ENCODE measurements at regions not wholly inside any gene's neighbourhood (a gene's known extent, or its start where the extent isn't known, plus 50 kb on each side); places are given as distances from the start of the nearest gene placed in this dataset.

DNA sequence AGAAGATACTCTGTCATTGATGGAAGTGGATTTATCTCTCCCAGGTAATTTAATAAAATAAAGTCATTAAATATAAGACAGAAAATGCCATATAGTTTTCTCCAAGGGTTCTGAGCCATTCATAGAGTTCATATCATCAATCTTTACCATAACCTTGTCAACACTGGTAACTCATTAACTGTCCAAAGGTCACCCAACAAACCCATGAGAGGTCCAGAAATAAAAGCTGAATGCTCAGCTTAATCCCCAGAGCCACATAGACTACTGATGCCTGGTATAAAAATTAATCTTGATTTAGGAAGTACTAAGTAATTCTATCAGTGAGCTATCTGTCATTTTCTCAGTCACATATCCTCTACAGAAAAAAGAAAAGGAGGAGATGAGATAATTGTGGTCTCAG is 903.0 kb upstream of the DDX18 start:
- Histone ChIP-seq H3K4me3 (ENCODE audit: low read length in 2 of 2) (no peak overlapping the region), H3K9me3 (ENCODE audit: control insufficient read depth, low read length) (no peaks in the 10 kb centered on the region), H3K27me3 (ENCODE audit: control insufficient read depth in 1 of 2, insufficient read depth in 2 of 2, low read length in 1 of 2) (no peaks in the 10 kb centered on the region), H3K27ac (ENCODE audit: low read depth in 1 of 2, low read length in 2 of 2) (no peak overlapping the region), H3K4me1 (ENCODE audit: control insufficient read depth in 1 of 2, insufficient read depth in 2 of 2, low read length in 2 of 2) (no peaks in the 10 kb centered on the region), H3K36me3 (ENCODE audit: control insufficient read depth in 1 of 2, insufficient read depth in 2 of 2, low read length in 1 of 2) (no peaks in the 10 kb centered on the region)
- DNase-seq, result no peak
- no peak for ATAC-seq (ENCODE audit: low FRiP score)
- intact Hi-C loops (cut with DNase I), result no loop called here

DNA sequence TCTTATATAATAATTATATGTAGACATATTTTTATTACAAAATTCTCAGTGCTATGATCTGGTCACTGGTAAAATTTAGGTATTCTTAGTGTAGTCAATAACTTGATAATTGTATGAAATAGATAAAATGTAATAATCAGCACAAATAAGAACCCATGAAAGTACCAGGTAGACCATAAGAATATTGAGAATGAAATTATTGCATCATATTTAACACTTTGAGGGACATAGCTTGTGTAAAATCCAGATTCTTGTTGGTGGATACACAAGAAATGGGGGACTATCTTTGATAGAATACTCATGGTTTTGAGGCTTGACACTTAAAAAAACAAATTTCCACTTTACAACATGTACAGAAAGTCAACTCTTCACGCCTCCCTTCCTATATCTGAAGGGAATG is 898.8 kb upstream of the DDX18 start:
- no peak for DNase-seq
- intact Hi-C loops (cut with DNase I), result no loop called here
- H3K4me1 ChIP-seq (ENCODE audit: control insufficient read depth in 1 of 2, insufficient read depth in 2 of 2, low read length in 2 of 2), result no peaks in the 10 kb centered on the region
- no peaks in the 10 kb centered on the region for H3K36me3 ChIP-seq (ENCODE audit: control insufficient read depth in 1 of 2, insufficient read depth in 2 of 2, low read length in 1 of 2)
- H3K4me3 ChIP-seq (ENCODE audit: low read length in 2 of 2), result no peak overlapping the region
- H3K27me3 ChIP-seq (ENCODE audit: control insufficient read depth in 1 of 2, insufficient read depth in 2 of 2, low read length in 1 of 2), result no peaks in the 10 kb centered on the region
- WGBS, 2 donors, result 69 to 70% methylated on average over 1 of the region's 1 CpG
- ATAC-seq (ENCODE audit: low FRiP score), result no peak
- no peaks in the 10 kb centered on the region for H3K9me3 ChIP-seq (ENCODE audit: control insufficient read depth, low read length)
- H3K27ac ChIP-seq (ENCODE audit: low read depth in 1 of 2, low read length in 2 of 2), result no peak overlapping the region

DNA sequence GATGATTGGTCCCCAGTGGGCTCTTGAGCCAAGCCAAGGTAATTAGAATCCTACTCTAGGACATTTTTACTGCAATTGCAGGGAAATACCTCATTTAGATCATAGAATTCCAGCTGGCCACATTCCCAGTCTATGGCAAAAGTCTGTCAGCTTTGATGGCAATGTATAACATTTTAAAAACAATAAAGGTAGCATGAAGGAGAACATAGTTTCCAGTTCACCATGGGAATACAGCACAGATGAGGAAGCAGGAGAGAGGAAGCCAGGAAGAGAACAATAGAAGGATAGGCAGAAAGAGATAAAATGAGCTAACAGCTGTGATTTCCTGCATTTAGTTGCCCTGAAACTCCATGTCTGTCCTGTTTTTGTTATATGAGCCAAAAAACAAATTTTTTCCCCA is 897.3 kb upstream of the DDX18 start:
- no peak overlapping the region for H3K27ac ChIP-seq (ENCODE audit: low read depth in 1 of 2, low read length in 2 of 2)
- intact Hi-C loops (cut with DNase I), result no loop called here

DNA sequence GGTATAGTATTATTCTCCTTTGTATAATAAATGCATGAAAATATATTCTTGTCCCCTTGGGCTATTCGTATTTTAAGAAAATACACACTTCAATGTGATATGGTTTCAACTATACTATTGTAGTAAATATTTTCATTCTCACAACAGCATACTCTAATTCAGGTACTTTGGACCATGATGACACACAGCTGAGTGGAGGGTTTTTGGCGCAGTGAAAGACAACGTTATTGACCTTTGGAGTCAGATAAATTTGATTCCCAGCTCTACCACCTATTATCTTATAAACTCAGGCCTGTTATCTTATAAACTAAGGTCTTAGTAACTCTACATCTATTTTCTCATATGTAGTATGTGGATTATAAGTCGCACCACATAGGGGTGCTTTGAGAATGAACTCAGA is 895.9 kb upstream of the DDX18 start:
- Histone ChIP-seq H3K27me3 (ENCODE audit: control insufficient read depth in 1 of 2, insufficient read depth in 2 of 2, low read length in 1 of 2) (no peaks in the 10 kb centered on the region), H3K4me1 (ENCODE audit: control insufficient read depth in 1 of 2, insufficient read depth in 2 of 2, low read length in 2 of 2) (no peaks in the 10 kb centered on the region), H3K9me3 (ENCODE audit: control insufficient read depth, low read length) (no peaks in the 10 kb centered on the region), H3K4me3 (ENCODE audit: low read length in 2 of 2) (no peak overlapping the region), H3K27ac (ENCODE audit: low read depth in 1 of 2, low read length in 2 of 2) (no peak overlapping the region), H3K36me3 (ENCODE audit: control insufficient read depth in 1 of 2, insufficient read depth in 2 of 2, low read length in 1 of 2) (no peaks in the 10 kb centered on the region)
- 82 to 85% methylated on average over 4 of the region's 4 CpGs for WGBS, 2 donors
- ATAC-seq (ENCODE audit: low FRiP score) (no peak), DNase-seq (no peak)
- intact Hi-C loops (cut with DNase I), result no loop called here

More for the DNA sequence above, 897.3 kb upstream of the DDX18 start:
- Histone ChIP-seq H3K27me3 (ENCODE audit: control insufficient read depth in 1 of 2, insufficient read depth in 2 of 2, low read length in 1 of 2) (no peaks in the 10 kb centered on the region), H3K4me1 (ENCODE audit: control insufficient read depth in 1 of 2, insufficient read depth in 2 of 2, low read length in 2 of 2) (no peaks in the 10 kb centered on the region), H3K9me3 (ENCODE audit: control insufficient read depth, low read length) (no peaks in the 10 kb centered on the region), H3K4me3 (ENCODE audit: low read length in 2 of 2) (no peak overlapping the region), H3K36me3 (ENCODE audit: control insufficient read depth in 1 of 2, insufficient read depth in 2 of 2, low read length in 1 of 2) (no peaks in the 10 kb centered on the region)
- ATAC-seq (ENCODE audit: low FRiP score) (no peak), DNase-seq (no peak)

DNA sequence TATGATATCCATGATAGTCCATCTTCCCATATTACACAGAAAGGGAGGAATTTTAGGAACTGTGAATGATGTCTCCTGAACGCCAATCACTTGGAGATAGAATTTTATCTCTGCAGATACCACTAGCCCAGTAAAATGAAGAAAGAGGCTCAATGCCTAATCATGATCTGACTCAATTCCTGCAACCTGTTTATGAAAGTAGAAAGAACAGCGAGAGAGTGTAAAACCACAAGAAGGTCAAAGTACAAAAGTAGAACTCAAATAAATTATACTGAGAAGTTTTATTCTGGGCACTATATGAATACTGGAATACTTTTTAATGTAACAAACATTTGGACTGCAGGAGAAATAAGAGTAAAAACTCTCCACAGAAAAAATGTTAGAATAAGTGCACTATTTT is 892.1 kb upstream of the DDX18 start:
- Histone ChIP-seq H3K4me1 (ENCODE audit: control insufficient read depth in 1 of 2, insufficient read depth in 2 of 2, low read length in 2 of 2) (no peaks in the 10 kb centered on the region), H3K36me3 (ENCODE audit: control insufficient read depth in 1 of 2, insufficient read depth in 2 of 2, low read length in 1 of 2) (no peaks in the 10 kb centered on the region), H3K4me3 (ENCODE audit: low read length in 2 of 2) (no peak overlapping the region), H3K27ac (ENCODE audit: low read depth in 1 of 2, low read length in 2 of 2) (no peak overlapping the region), H3K9me3 (ENCODE audit: control insufficient read depth, low read length) (no peaks in the 10 kb centered on the region), H3K27me3 (ENCODE audit: control insufficient read depth in 1 of 2, insufficient read depth in 2 of 2, low read length in 1 of 2) (peaks cover 0 to 1% of the 10 kb centered on the region in 2 donors)
- DNase-seq (no peak), ATAC-seq (ENCODE audit: low FRiP score) (no peak)
- intact Hi-C loops (cut with DNase I), result no loop called here
- 64 to 71% methylated on average over 2 of the region's 2 CpGs for WGBS, 2 donors

DNA sequence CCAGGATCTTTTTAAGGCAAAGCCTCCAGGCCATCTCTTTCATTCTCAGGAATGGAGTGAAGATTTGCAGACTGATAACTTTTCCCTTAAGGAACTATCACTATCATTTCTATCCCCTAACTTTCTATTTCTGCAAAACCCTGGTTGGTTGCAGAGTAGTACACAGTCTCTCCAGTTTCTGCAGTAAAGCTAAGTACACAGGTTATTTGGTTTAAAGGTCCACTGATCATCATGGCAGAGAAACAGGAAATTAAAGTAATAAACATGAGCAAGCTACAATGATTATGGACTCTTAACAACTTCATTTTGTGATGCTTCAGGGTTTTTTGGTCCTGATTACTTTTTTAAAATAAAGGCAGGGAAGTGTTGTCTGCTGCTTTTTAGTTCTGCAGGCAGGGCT is 890.0 kb upstream of the DDX18 start:
- no peak for ATAC-seq (ENCODE audit: low FRiP score)
- no peak for DNase-seq
- Histone ChIP-seq H3K27ac (ENCODE audit: low read depth in 1 of 2, low read length in 2 of 2) (no peak overlapping the region), H3K4me3 (ENCODE audit: low read length in 2 of 2) (no peak overlapping the region), H3K4me1 (ENCODE audit: control insufficient read depth in 1 of 2, insufficient read depth in 2 of 2, low read length in 2 of 2) (no peaks in the 10 kb centered on the region), H3K36me3 (ENCODE audit: control insufficient read depth in 1 of 2, insufficient read depth in 2 of 2, low read length in 1 of 2) (no peaks in the 10 kb centered on the region), H3K27me3 (ENCODE audit: control insufficient read depth in 1 of 2, insufficient read depth in 2 of 2, low read length in 1 of 2) (peaks cover 0 to 1% of the 10 kb centered on the region in 2 donors), H3K9me3 (ENCODE audit: control insufficient read depth, low read length) (no peaks in the 10 kb centered on the region)
- intact Hi-C loops (cut with DNase I), result no loop called here

DNA sequence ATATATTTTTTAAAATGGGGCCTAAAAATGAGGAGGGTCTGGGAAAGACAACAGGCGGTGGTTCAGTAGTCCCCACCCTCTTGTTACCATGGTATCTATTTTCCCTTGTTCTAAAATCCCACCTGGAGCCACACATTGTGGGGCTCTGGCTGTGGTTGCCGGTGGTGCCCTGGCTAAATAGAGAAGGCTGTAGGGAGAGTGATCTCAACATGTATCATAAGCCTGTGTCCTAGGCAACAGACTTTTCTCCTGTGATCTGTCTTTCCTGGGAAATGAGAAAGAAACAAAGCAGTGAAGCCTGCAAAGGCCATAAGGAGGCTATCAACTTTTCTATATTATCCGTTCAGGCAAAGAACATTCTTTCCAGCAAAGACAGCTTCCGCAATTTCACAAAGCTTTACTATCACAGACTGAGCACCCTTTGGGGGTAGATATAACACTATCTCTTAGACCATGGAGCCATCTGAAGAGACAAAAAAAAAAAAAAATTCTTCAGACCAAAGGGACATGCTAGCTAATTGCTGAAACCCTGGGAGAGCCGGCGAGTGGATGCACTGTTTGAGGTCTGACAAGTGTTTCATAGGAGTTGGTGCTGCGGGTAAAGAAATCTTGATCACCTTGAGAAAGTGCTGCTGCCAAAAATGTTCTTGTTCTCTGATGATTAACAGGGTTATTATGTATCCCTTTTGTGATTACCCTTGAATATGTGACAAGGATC is 879.2 kb upstream of the DDX18 start:
- DNase-seq, result no peak
- Histone ChIP-seq H3K36me3 (ENCODE audit: control insufficient read depth in 1 of 2, insufficient read depth in 2 of 2, low read length in 1 of 2) (no peaks in the 10 kb centered on the region), H3K9me3 (ENCODE audit: control insufficient read depth, low read length) (no peaks in the 10 kb centered on the region), H3K4me3 (ENCODE audit: low read length in 2 of 2) (no peak overlapping the region), H3K27ac (ENCODE audit: low read depth in 1 of 2, low read length in 2 of 2) (no peak overlapping the region), H3K4me1 (ENCODE audit: control insufficient read depth in 1 of 2, insufficient read depth in 2 of 2, low read length in 2 of 2) (no peaks in the 10 kb centered on the region), H3K27me3 (ENCODE audit: control insufficient read depth in 1 of 2, insufficient read depth in 2 of 2, low read length in 1 of 2) (no peaks in the 10 kb centered on the region)
- intact Hi-C loops (cut with DNase I), result no loop called here
- WGBS, 2 donors, result 78 to 80% methylated on average over 7 of the region's 7 CpGs
- ATAC-seq (ENCODE audit: low FRiP score), result no peak

DNA sequence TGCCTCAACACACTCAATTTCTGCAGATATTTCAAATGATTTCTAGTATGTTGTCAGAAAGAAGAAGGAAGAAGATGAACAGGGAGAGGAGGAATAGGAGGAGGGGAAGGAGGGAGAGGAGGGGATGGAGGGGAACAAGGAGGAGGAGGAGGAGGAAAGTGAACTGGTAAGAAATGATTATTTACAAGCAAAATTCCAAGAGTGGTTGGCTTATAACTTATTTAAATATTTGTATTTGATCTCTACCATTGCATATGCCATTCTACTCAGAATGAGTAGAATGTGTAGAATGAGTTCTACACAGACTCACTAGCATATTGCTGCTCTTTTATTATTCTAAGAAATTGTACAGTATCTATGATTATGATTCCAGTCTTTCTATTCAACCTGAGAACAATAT is 866.2 kb upstream of the DDX18 start:
- Histone ChIP-seq H3K36me3 (ENCODE audit: control insufficient read depth in 1 of 2, insufficient read depth in 2 of 2, low read length in 1 of 2) (no peaks in the 10 kb centered on the region), H3K27me3 (ENCODE audit: control insufficient read depth in 1 of 2, insufficient read depth in 2 of 2, low read length in 1 of 2) (no peaks in the 10 kb centered on the region), H3K27ac (ENCODE audit: low read depth in 1 of 2, low read length in 2 of 2) (no peak overlapping the region), H3K9me3 (ENCODE audit: control insufficient read depth, low read length) (peaks cover 1% of the 10 kb centered on the region), H3K4me1 (ENCODE audit: control insufficient read depth in 1 of 2, insufficient read depth in 2 of 2, low read length in 2 of 2) (no peaks in the 10 kb centered on the region), H3K4me3 (ENCODE audit: low read length in 2 of 2) (no peak overlapping the region)
- intact Hi-C loops (cut with DNase I), result no loop called here
- DNase-seq, result no peak
- no peak for ATAC-seq (ENCODE audit: low FRiP score)

DNA sequence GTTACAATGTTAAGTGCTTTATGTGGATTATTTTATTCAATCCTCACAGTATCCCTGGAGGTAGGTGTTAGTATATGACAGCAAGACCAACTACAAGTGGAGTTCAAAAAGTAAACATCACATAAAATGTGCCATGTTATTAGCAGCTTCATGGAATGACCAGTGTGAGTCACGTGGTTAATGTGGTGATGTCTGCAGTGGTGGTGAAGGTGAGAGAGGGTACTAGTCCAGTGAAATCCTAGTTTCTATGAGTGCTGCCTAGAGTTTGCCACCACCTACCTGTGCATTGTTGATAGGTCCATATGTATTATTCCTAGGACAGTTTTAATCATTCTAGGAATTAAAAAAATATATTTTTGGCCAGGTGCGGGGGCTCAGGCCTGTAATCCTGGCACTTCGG is 865.2 kb upstream of the DDX18 start:
- H3K27ac ChIP-seq (ENCODE audit: low read depth in 1 of 2, low read length in 2 of 2), result no peak overlapping the region
- DNase-seq (no peak), ATAC-seq (ENCODE audit: low FRiP score) (no peak)
- no peaks in the 10 kb centered on the region for H3K4me1 ChIP-seq (ENCODE audit: control insufficient read depth in 1 of 2, insufficient read depth in 2 of 2, low read length in 2 of 2)
- intact Hi-C loops (cut with DNase I), result no loop called here
- peaks cover 1% of the 10 kb centered on the region for H3K9me3 ChIP-seq (ENCODE audit: control insufficient read depth, low read length)
- WGBS, 2 donors, result 91% methylated on average over 3 of the region's 3 CpGs
- H3K4me3 ChIP-seq (ENCODE audit: low read length in 2 of 2), result no peak overlapping the region
- no peaks in the 10 kb centered on the region for H3K27me3 ChIP-seq (ENCODE audit: control insufficient read depth in 1 of 2, insufficient read depth in 2 of 2, low read length in 1 of 2)
- no peaks in the 10 kb centered on the region for H3K36me3 ChIP-seq (ENCODE audit: control insufficient read depth in 1 of 2, insufficient read depth in 2 of 2, low read length in 1 of 2)
